Stomach (tissue), 8 donors: ENCODE measurements at regions not wholly inside any gene's neighbourhood (a gene's known extent, or its start where the extent isn't known, plus 50 kb on each side); places are given as distances from the start of the nearest gene placed in this dataset.

ENCODE experiments used
- DNase-seq, 2 donors: peaks; one replicate each; pipeline versions ENCODE4 v3.0.0 to v3.0.0-alpha.2; 2013 to 2019
- H3K27ac ChIP-seq, 5 donors: fragments of 200-600 bp in 4 of 5; sonication (generic) in 4 of 5; one replicate each; pipeline ENCODE4 v1.5.1; 2013 to 2019; ENCODE audit warnings: mild to moderate bottlenecking in 1 of 5, moderate library complexity in 1 of 5
- H3K27me3 ChIP-seq, 3 donors: fragments of 200-600 bp; sonication (generic); one replicate each; pipeline ENCODE4 v1.5.1; 2017 to 2019; ENCODE audit warnings: mixed run types in 1 of 3
- H3K36me3 ChIP-seq, 4 donors: fragments of 200-600 bp; sonication (generic); 1 replicate in 3 of 4; 2 replicates in 1 of 4; pipeline ENCODE4 v1.5.1; 2016 to 2019
- H3K4me1 ChIP-seq, 4 donors: fragments of 200-600 bp; sonication (generic); one replicate each; pipeline ENCODE4 v1.5.1; 2016 to 2019
- H3K4me3 ChIP-seq, 4 donors: fragments of 200-600 bp; sonication (generic) in 3 of 4; one replicate each; pipeline ENCODE4 v1.5.1; 2016 to 2019; ENCODE audit warnings: mild to moderate bottlenecking in 1 of 4
- H3K9me3 ChIP-seq, 4 donors: fragments of 200-600 bp; sonication (generic); one replicate each; pipeline ENCODE4 v1.5.1; 2016 to 2019
- EP300 ChIP-seq: sonication (generic); formaldehyde crosslinking; IDR thresholded peaks from one replicate; pipeline ENCODE4 v1.6.1; 2017; ENCODE audit warnings: antibody characterized with exemption
- POLR2A ChIP-seq, 4 donors: fragments of 450-650 bp; IDR thresholded peaks; one replicate each; pipeline ENCODE4 v1.6.1; 2016; ENCODE audit warnings: antibody characterized with exemption in 4 of 4, control low read depth in 2 of 4, mild to moderate bottlenecking in 1 of 4, moderate library complexity in 1 of 4
- POLR2AphosphoS5 ChIP-seq, 3 donors: sonication (generic); formaldehyde crosslinking; IDR thresholded peaks; one replicate each; pipeline ENCODE4 v1.6.1; 2016; ENCODE audit warnings: antibody characterized with exemption in 3 of 3
- WGBS, 5 donors: extraction: QIAGEN DNeasy Blood & Tissue Kit in 3 of 5; methylation state at CpG; one replicate each; pipeline versions ENCODE4 v1.1.5 to v1.1.7; 2013 to 2018; 5-methylcytosine and 5-hydroxymethylcytosine counted together
- intact Hi-C: fragments of 100-400 bp; cut with DNase I; formaldehyde crosslinking; loops from one replicate; pipeline ENCODE4 v1.15.1; 2023; ENCODE audit warnings: low total_unique reads
- TF ChIP-seq, protein P1 (sequence below), 7 experiments: fragments of 450-650 bp in 4 of 7; fragments of 200-600 bp in 3 of 7; sonication (generic) in 3 of 7; IDR thresholded peaks; one replicate each; pipeline ENCODE4 v1.5.1; 2016 to 2019; ENCODE audit warnings: antibody characterized with exemption in 7 of 7, control low read depth in 2 of 7, mild to moderate bottlenecking in 1 of 7
- donor health status: healthy with polysubstance abuse.
- donor health status: Bipolar disorder and iron deficiency.
- donor health status: healthy.

DNA sequence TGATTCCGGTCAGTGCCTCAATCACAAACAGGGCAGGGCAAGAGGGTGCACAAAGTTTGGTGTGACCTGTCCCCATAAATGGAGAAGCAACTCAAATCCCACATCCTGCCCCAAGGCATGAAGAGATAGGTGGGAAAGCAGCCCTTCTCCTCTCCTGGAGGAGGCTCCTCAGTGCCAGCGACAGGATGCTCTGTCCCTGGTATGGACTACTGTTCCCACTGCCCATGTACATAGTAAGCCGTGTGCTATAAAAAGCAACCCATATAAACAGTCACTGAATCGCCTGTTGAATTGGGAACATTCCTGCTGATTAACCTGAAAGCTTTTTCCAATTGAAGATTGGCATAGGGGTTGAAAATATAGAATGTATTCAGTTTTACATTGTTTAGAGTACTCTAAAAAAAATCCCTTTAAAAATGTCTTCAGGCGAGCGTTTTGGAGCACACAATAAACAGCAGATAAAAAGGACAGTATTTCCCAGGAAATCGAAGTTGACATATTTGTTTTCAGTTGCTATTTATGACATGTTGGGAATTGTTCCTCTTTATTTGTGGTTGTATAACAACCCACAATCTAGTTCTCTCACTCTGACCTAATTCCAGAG is 513.9 kb downstream of the DIRAS2 start:
- intact Hi-C loops, result no loop called here
- DNase-seq, result no peak
- H3K4me1 ChIP-seq, result no peaks in the 10 kb centered on the region
- peaks cover 0 to 12% (median 0%) of the 10 kb centered on the region in 3 donors for H3K27me3 ChIP-seq
- no peak for TF ChIP-seq EP300
- H3K4me3 ChIP-seq, result no peak overlapping the region
- peaks cover 0 to 2% (median 0%) of the 10 kb centered on the region in 4 donors for H3K9me3 ChIP-seq
- WGBS, 5 donors, result 73 to 85% (median 78%) methylated on average over 7 of the region's 7 CpGs
- H3K27ac ChIP-seq, result no peak overlapping the region
- no peaks in the 10 kb centered on the region for H3K36me3 ChIP-seq

DNA sequence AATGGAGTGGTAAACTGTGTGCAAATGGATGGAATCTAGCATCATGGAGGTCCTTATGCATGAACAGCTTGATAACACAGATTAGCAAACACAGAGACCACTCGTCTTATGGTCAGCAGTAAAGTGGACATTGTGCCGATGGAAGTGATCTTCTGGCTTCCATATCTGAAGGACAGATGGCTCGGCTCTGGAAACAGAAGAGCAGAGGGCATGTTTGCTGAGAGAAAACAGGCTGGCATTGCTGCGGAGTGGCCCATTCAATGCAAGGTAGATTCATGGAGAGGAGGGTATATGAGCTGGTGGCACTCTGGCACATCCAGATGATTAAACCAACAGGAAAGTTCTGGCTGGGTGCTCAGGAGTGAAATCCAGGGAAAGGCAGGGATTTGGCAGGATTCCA is 513.2 kb downstream of the DIRAS2 start:
- DNase-seq, result no peak
- TF ChIP-seq POLR2A (IDR thresholded peaks at IDR 0.05), result no peak
- TF ChIP-seq EP300, result no peak
- TF ChIP-seq, protein P1, sequence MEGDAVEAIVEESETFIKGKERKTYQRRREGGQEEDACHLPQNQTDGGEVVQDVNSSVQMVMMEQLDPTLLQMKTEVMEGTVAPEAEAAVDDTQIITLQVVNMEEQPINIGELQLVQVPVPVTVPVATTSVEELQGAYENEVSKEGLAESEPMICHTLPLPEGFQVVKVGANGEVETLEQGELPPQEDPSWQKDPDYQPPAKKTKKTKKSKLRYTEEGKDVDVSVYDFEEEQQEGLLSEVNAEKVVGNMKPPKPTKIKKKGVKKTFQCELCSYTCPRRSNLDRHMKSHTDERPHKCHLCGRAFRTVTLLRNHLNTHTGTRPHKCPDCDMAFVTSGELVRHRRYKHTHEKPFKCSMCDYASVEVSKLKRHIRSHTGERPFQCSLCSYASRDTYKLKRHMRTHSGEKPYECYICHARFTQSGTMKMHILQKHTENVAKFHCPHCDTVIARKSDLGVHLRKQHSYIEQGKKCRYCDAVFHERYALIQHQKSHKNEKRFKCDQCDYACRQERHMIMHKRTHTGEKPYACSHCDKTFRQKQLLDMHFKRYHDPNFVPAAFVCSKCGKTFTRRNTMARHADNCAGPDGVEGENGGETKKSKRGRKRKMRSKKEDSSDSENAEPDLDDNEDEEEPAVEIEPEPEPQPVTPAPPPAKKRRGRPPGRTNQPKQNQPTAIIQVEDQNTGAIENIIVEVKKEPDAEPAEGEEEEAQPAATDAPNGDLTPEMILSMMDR (IDR thresholded peaks at IDR 0.05), result no peak
- no peak for TF ChIP-seq POLR2AphosphoS5 (IDR thresholded peaks at IDR 0.05)
- no peak overlapping the region for H3K4me3 ChIP-seq
- no peaks in the 10 kb centered on the region for H3K4me1 ChIP-seq
- no peaks in the 10 kb centered on the region for H3K36me3 ChIP-seq
- WGBS, 5 donors, result 75 to 87% (median 82%) methylated on average over 4 of the region's 4 CpGs
- intact Hi-C loops, result no loop called here
- no peaks in the 10 kb centered on the region for H3K9me3 ChIP-seq
- peaks cover 0 to 12% (median 0%) of the 10 kb centered on the region in 3 donors for H3K27me3 ChIP-seq
- no peak overlapping the region for H3K27ac ChIP-seq

DNA sequence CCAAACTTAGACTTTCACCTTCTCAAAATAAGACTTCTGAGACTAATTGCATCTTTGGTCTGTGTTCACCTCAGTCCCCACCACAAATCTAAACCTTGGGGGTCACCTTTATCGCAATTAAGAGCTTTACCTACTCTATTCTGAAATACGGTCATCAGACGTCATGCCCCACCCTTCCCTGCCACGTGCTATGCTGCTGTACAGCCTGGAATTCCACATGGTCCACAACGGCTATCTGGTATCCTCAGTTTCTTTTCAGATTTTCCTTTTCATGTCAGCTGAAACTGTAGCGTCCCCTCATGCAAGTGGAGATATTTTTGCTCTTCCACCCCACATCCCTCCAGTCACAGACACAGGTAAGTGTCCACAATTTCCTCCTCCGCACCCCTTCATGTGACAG is 511.1 kb downstream of the DIRAS2 start:
- Histone ChIP-seq H3K4me1 (no peaks in the 10 kb centered on the region), H3K27ac (no peak overlapping the region), H3K4me3 (no peak overlapping the region), H3K36me3 (no peaks in the 10 kb centered on the region), H3K27me3 (peaks cover 0 to 12% (median 0%) of the 10 kb centered on the region in 3 donors), H3K9me3 (no peaks in the 10 kb centered on the region)
- WGBS, 5 donors, result 54 to 82% (median 74%) methylated on average over 7 of the region's 7 CpGs
- DNase-seq, result no peak
- no peak for TF ChIP-seq POLR2A (IDR thresholded peaks at IDR 0.05)
- TF ChIP-seq POLR2AphosphoS5 (IDR thresholded peaks at IDR 0.05), result no peak
- TF ChIP-seq EP300, result no peak
- TF ChIP-seq, protein P1 (IDR thresholded peaks at IDR 0.05), result no peak
- intact Hi-C loops, result no loop called here

DNA sequence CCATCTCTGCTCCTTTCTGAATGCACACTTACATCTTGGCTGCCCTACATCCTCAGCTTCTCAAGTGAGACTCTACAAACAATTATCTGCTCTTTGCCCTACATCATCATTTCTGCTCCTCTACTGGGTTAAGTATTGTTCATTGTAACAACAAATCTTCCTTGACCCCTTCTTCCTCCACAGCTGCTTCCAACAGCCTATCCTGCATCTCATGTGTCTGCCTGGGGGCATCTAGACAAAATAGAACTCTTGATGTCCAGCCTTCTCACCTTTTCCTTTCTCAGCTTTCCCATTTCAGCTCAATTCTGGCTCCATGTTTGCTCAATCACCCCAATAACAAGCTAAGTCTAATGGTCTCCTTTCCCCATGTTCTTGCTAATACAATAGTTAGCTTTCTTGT is 509.8 kb downstream of the DIRAS2 start:
- intact Hi-C loops, result no loop called here
- TF ChIP-seq POLR2A (IDR thresholded peaks at IDR 0.05), result no peak
- TF ChIP-seq POLR2AphosphoS5 (IDR thresholded peaks at IDR 0.05), result no peak
- TF ChIP-seq, protein P1 (IDR thresholded peaks at IDR 0.05), result no peak
- no peak for TF ChIP-seq EP300
- no peaks in the 10 kb centered on the region for H3K4me1 ChIP-seq
- peaks cover 0 to 8% (median 0%) of the 10 kb centered on the region in 3 donors for H3K27me3 ChIP-seq
- no peak overlapping the region for H3K27ac ChIP-seq
- DNase-seq, result no peak
- no peaks in the 10 kb centered on the region for H3K9me3 ChIP-seq
- no peaks in the 10 kb centered on the region for H3K36me3 ChIP-seq
- no peak overlapping the region for H3K4me3 ChIP-seq

DNA sequence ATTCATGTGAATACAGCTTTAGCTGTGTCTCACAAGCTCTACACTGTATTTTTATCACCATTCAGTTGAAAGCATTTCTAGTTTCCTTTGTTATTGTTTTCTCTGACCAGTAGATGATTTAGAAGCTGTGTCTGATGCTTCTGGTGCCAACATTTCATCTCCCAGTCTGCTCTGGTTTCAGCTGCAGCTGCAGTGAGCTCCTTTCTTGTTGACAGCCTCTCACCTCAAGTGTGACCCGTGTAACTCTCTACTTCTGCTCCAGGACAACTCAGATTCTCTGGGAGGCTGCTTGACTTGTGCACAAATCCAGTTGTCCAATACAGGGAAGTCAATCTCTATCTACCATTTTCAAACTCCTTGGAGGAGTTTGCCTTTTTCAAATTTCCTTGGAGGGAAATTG is 504.8 kb downstream of the DIRAS2 start:
- intact Hi-C loops, result no loop called here
- no peak for TF ChIP-seq EP300
- TF ChIP-seq, protein P1 (IDR thresholded peaks at IDR 0.05), result no peak
- no peak for TF ChIP-seq POLR2A (IDR thresholded peaks at IDR 0.05)
- no peak for TF ChIP-seq POLR2AphosphoS5 (IDR thresholded peaks at IDR 0.05)

More for the DNA sequence above, 504.8 kb downstream of the DIRAS2 start:
- no peak overlapping the region for H3K27ac ChIP-seq
- no peaks in the 10 kb centered on the region for H3K4me1 ChIP-seq
- H3K36me3 ChIP-seq, result no peaks in the 10 kb centered on the region
- H3K4me3 ChIP-seq, result no peak overlapping the region
- 31 to 59% (median 46%) methylated on average over 1 of the region's 1 CpG for WGBS, 5 donors
- no peaks in the 10 kb centered on the region for H3K9me3 ChIP-seq
- DNase-seq, result no peak
- H3K27me3 ChIP-seq, result peaks cover 0 to 14% (median 0%) of the 10 kb centered on the region in 3 donors
